Prostate gland (tissue), 2 donors: ENCODE measurements at regions not wholly inside any gene's neighbourhood (a gene's known extent, or its start where the extent isn't known, plus 50 kb on each side); places are given as distances from the start of the nearest gene placed in this dataset.

Source experiments
- DNase-seq: peaks from one replicate; pipeline ENCODE4 v3.0.0-alpha.2; 2019; ENCODE audit warnings: low spot score
- H3K27ac ChIP-seq, 2 donors: fragments of 200-600 bp; sonication (generic); 2 replicates each; pipeline ENCODE4 v1.5.1; 2017 to 2019
- H3K27me3 ChIP-seq: fragments of 200-600 bp; sonication (generic); replicated peaks from 2 replicates; pipeline ENCODE4 v1.5.1; 2019; ENCODE audit not compliant: insufficient read depth
- H3K36me3 ChIP-seq, 2 donors: fragments of 200-600 bp; sonication (generic); 1 replicate in 1 of 2; 2 replicates in 1 of 2; pipeline versions ENCODE4 v1.5.1 to v1.8.1; 2017 to 2019
- H3K4me1 ChIP-seq: fragments of 200-600 bp; sonication (generic); replicated peaks from 2 replicates; pipeline ENCODE4 v1.5.1; 2019
- H3K4me3 ChIP-seq, 2 donors: fragments of 200-600 bp; sonication (generic); 2 replicates each; pipeline ENCODE4 v1.5.1; 2017 to 2019
- H3K9me3 ChIP-seq: fragments of 200-600 bp; sonication (generic); 2 replicates; pipeline ENCODE4 v1.5.1; 2017
- POLR2A ChIP-seq: fragments of 450-650 bp; IDR thresholded peaks from one replicate; pipeline ENCODE4 v1.6.1; 2016; ENCODE audit warnings: antibody characterized with exemption, mild to moderate bottlenecking
- POLR2AphosphoS5 ChIP-seq: sonication (generic); formaldehyde crosslinking; IDR thresholded peaks from one replicate; pipeline ENCODE4 v1.6.1; 2017; ENCODE audit warnings: antibody characterized with exemption
- WGBS: methylation state at CpG from one replicate; pipeline ENCODE4 v1.1.5; 2018; 5-methylcytosine and 5-hydroxymethylcytosine counted together
- intact Hi-C: fragments of 100-400 bp; cut with DNase I; formaldehyde crosslinking; loops from one replicate; pipeline ENCODE4 v1.14.2; 2022
- TF ChIP-seq, protein P1 (sequence below), 4 experiments: fragments of 200-600 bp in 2 of 4; fragments of 450-650 bp in 2 of 4; sonication (generic) in 2 of 4; IDR thresholded peaks; 1 replicate in 3 of 4; 2 replicates in 1 of 4; pipeline ENCODE4 v1.5.1; 2016 to 2019; ENCODE audit warnings: antibody characterized with exemption in 4 of 4, mild to moderate bottlenecking in 2 of 4, moderate library complexity in 2 of 4

- no peak overlapping the region for H3K27ac ChIP-seq
- no peaks in the 10 kb centered on the region for H3K36me3 ChIP-seq
- TF ChIP-seq POLR2A, result no peak
- TF ChIP-seq, protein P1, sequence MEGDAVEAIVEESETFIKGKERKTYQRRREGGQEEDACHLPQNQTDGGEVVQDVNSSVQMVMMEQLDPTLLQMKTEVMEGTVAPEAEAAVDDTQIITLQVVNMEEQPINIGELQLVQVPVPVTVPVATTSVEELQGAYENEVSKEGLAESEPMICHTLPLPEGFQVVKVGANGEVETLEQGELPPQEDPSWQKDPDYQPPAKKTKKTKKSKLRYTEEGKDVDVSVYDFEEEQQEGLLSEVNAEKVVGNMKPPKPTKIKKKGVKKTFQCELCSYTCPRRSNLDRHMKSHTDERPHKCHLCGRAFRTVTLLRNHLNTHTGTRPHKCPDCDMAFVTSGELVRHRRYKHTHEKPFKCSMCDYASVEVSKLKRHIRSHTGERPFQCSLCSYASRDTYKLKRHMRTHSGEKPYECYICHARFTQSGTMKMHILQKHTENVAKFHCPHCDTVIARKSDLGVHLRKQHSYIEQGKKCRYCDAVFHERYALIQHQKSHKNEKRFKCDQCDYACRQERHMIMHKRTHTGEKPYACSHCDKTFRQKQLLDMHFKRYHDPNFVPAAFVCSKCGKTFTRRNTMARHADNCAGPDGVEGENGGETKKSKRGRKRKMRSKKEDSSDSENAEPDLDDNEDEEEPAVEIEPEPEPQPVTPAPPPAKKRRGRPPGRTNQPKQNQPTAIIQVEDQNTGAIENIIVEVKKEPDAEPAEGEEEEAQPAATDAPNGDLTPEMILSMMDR (IDR thresholded peaks at IDR 0.05), result no peak
- TF ChIP-seq POLR2AphosphoS5, result no peak
- 94% methylated on average over 6 of the region's 6 CpGs for WGBS
- no peaks in the 10 kb centered on the region for H3K4me1 ChIP-seq
- H3K4me3 ChIP-seq, result no peak overlapping the region
- H3K9me3 ChIP-seq, result no peaks in the 10 kb centered on the region
- H3K27me3 ChIP-seq, result no peaks in the 10 kb centered on the region
- intact Hi-C loops, result no loop called here
- DNase-seq, result no peak
These were observed 144.8 kb downstream of the SUCLG1 start for GRCh38 chr2:84314250-84314649.

DNA sequence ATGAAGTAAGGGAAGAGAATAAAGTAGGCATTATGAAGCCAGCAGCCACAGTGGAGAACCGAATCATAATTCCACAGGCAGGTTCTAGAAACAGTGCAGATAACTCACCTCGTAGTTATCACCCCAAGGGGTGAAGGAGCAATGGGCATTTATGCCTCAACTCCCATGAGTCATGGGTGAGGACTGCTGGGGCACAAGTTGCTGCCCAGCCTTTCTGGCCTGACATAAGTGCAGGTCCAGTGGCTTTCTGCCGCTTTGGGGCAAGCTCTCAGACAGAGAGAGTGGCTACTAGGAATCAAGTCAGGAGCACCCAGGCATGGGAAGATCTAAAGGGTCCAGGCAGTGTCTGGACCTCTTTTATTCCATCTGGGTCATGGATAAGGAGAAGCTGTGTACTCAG lies 149.8 kb downstream of the SUCLG1 start:
- H3K4me1 ChIP-seq, result no peaks in the 10 kb centered on the region
- no peaks in the 10 kb centered on the region for H3K27me3 ChIP-seq
- TF ChIP-seq, protein P1 (IDR thresholded peaks at IDR 0.05), result no peak
- TF ChIP-seq POLR2AphosphoS5 (no peak), POLR2A (no peak)
- no peak overlapping the region for H3K4me3 ChIP-seq
- intact Hi-C loops, result no loop called here
- no peaks in the 10 kb centered on the region for H3K36me3 ChIP-seq
- 93% methylated on average over 3 of the region's 3 CpGs for WGBS
- no peak overlapping the region for H3K27ac ChIP-seq
- DNase-seq, result no peak
- no peaks in the 10 kb centered on the region for H3K9me3 ChIP-seq

DNA sequence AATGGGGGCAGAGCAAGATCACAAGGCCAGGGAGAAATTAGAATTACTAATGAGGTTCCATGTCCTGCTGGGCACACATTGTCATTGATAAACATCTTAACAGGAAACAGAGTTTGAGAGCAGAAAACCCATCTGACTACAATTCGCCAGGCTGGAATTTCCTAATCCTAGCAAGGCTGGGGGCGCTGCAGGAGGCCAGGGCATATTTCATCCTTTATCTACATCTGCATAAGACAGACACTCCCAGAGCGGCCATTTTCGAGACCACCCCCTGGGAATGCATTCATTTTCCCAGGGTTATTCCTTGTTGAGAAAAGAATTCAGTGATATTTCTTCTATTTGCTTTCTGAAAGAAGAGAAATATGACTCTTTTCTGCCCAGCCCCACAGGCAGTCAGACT lies 152.7 kb downstream of the SUCLG1 start:
- H3K27me3 ChIP-seq, result no peaks in the 10 kb centered on the region
- no peaks in the 10 kb centered on the region for H3K9me3 ChIP-seq
- intact Hi-C loops, result no loop called here
- 93% methylated on average over 4 of the region's 4 CpGs for WGBS
- no peaks in the 10 kb centered on the region for H3K4me1 ChIP-seq
- TF ChIP-seq POLR2A (no peak), POLR2AphosphoS5 (no peak)
- TF ChIP-seq, protein P1 (IDR thresholded peaks at IDR 0.05), result no peak
- no peak for DNase-seq
- no peak overlapping the region for H3K27ac ChIP-seq
- H3K4me3 ChIP-seq, result no peak overlapping the region
- no peaks in the 10 kb centered on the region for H3K36me3 ChIP-seq

DNA sequence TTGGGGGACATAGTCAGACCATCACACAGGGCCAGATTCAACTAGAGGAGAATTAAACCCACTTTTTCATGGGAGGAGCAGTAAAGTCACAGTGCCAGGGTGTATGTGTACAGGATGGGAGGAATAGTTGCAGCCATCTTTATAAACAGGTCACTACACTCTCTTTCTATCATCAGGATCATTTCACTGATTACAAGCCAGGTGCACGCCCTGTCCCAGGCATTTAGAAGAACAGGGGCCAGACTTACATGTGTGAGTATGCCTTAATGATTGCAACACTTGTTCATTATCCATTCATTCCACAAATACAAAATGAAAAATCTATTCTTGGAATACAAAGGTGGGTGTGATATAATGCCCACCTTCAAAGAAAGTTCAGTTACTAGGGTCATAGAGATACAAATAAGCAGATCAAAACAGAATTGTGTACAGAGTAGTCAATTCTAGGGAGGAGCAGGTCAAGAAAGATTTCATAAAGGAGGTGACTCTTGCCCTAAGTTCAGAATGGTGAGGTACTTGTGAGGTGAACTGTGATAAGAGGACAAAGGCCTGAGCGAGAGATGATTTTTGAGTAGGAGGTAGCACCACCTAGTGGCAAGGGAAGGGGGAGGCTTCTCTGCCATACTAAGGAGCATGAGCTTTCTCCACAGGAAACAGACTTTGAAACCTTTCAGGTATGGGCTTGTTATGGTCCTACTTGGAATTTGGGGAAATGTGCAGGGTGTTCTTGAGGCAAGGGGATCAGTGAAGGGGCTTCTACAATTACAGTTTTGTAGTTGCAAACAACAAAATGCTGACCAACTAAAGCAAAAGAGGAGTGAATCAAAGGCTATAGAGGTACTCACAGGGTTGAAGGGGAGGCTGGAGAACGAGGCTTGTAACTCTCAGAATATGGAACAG lies 156.3 kb downstream of the SUCLG1 start:
- Histone ChIP-seq H3K9me3 (no peaks in the 10 kb centered on the region), H3K4me3 (no peak overlapping the region), H3K4me1 (no peaks in the 10 kb centered on the region), H3K36me3 (no peaks in the 10 kb centered on the region), H3K27me3 (no peaks in the 10 kb centered on the region), H3K27ac (no peak overlapping the region)
- DNase-seq, result peak; percentile 5
- TF ChIP-seq, protein P1 (IDR thresholded peaks at IDR 0.05), result peak in 3 of 4 experiments; percentile 47 to 49 (median 48)
- TF ChIP-seq POLR2AphosphoS5 (no peak), POLR2A (no peak)
- intact Hi-C loops, result no loop called here
- 57% methylated on average over 3 of the region's 3 CpGs for WGBS

- DNase-seq, result no peak
- no peak overlapping the region for H3K4me3 ChIP-seq
- no peak overlapping the region for H3K27ac ChIP-seq
- no peaks in the 10 kb centered on the region for H3K9me3 ChIP-seq
- no peaks in the 10 kb centered on the region for H3K36me3 ChIP-seq
- TF ChIP-seq POLR2A (no peak), POLR2AphosphoS5 (no peak)
- TF ChIP-seq, protein P1 (IDR thresholded peaks at IDR 0.05), result no peak
- no peaks in the 10 kb centered on the region for H3K4me1 ChIP-seq
- intact Hi-C loops, result no loop called here
- 93% methylated on average over 6 of the region's 6 CpGs for WGBS
- no peaks in the 10 kb centered on the region for H3K27me3 ChIP-seq
These were observed 157.4 kb downstream of the SUCLG1 start for GRCh38 chr2:84301717-84302116.
